ENCODE measurements at regions not wholly inside any gene's neighbourhood (a gene's known extent, or its start where the extent isn't known, plus 50 kb on each side); places are given as distances from the start of the nearest gene placed in this dataset.

DNA sequence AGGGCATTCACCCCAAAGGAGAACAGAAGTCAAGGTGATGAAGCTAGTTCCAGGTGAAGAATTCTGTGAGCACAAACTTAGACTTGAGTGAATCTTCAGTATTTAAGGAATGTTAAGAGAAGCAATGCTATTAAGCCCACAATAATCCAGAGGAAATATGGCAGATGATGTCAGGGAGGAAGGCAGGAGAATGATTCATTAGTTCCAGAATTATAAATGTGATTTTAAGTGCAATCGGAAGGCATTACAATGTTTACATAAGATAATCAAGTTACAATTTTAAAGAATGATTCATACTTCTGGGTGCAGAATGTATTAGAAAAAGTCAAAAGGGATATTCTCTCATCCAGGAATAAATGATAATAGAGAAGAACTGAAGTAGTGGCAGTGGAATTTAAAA lies 545.2 kb upstream of the BRINP3 start:
- TF ChIP-seq ESRRG (CRISPR knock-in tag; IDR thresholded peaks at IDR 0.05), result no peak
- TF ChIP-seq TOX (CRISPR knock-in tag; IDR thresholded peaks at IDR 0.05; ENCODE audit: borderline replicate concordance), result no peak
- no peak for TF ChIP-seq ZNF8 (CRISPR knock-in tag; IDR thresholded peaks at IDR 0.05)
- TF ChIP-seq, protein P1, sequence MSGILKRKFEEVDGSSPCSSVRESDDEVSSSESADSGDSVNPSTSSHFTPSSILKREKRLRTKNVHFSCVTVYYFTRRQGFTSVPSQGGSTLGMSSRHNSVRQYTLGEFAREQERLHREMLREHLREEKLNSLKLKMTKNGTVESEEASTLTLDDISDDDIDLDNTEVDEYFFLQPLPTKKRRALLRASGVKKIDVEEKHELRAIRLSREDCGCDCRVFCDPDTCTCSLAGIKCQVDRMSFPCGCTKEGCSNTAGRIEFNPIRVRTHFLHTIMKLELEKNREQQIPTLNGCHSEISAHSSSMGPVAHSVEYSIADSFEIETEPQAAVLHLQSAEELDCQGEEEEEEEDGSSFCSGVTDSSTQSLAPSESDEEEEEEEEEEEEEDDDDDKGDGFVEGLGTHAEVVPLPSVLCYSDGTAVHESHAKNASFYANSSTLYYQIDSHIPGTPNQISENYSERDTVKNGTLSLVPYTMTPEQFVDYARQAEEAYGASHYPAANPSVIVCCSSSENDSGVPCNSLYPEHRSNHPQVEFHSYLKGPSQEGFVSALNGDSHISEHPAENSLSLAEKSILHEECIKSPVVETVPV (CRISPR knock-in tag; IDR thresholded peaks at IDR 0.05), result no peak
- TF ChIP-seq ZC3H10 (CRISPR knock-in tag; IDR thresholded peaks at IDR 0.05), result 0 out of 2 replicates have a peak, but pooled peaks have one; percentile 52
- no peak for TF ChIP-seq RARB (CRISPR knock-in tag; IDR thresholded peaks at IDR 0.05)
- TF ChIP-seq ZNF565 (CRISPR knock-in tag; conservative IDR thresholded peaks at IDR 0.05; ENCODE audit: low read depth), result no peak
- no peak for ATAC-seq

DNA sequence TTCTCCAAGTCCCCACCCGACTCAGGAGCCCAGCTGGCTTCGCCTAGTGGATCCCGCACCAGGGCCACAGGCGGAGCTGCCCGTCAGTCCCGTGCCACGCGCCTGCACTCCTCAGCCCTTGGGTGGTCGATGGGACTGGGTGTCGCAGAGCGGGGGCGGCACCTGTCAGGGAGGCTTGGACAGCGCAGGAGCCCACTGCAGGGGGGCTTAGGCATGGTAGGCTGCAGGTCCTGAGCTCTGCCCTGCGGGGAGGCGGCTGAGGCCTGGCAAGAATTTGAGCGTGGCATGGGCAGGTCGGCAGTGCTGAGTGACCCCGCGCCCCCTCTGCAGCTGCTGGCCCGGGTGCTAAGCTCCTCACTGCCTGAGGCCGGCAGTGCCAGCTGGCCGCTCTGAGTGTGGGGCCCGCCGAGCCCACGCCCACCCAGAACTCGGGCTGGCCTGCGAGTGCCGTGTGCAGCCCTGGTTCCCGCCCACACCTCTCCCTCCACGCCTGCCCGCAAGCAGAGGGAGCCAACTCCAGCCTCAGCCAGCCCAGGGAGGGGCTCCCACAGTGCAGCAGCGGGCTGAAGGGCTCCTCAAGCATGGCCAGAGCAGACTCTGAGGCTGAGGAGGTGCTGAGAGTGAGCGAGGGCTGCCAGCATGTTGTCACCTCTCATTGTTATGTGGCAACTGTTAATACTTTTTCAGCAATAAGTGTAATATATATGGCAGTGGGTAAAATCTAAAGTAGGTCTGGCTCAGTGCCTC lies 548.4 kb upstream of the BRINP3 start:
- TF ChIP-seq BACH2 (CRISPR knock-in tag; IDR thresholded peaks at IDR 0.05; ENCODE audit: borderline replicate concordance) (no peak), ZNF565 (CRISPR knock-in tag; conservative IDR thresholded peaks at IDR 0.05; ENCODE audit: low read depth) (no peak), RARB (CRISPR knock-in tag; IDR thresholded peaks at IDR 0.05) (no peak), ARNTL (CRISPR knock-in tag; IDR thresholded peaks at IDR 0.05; ENCODE audit: borderline replicate concordance, low read depth) (no peak), ZNF8 (CRISPR knock-in tag; IDR thresholded peaks at IDR 0.05) (no peak), ZFP30 (CRISPR knock-in tag; IDR thresholded peaks at IDR 0.05) (no peak), TCF4 (CRISPR knock-in tag; IDR thresholded peaks at IDR 0.05; ENCODE audit: borderline replicate concordance) (no peak), GLIS3 (CRISPR knock-in tag; IDR thresholded peaks at IDR 0.05) (no peak), TOX (CRISPR knock-in tag; IDR thresholded peaks at IDR 0.05; ENCODE audit: borderline replicate concordance) (no peak), SNAI2 (CRISPR knock-in tag; IDR thresholded peaks at IDR 0.05) (no peak), ZNF70 (CRISPR knock-in tag; IDR thresholded peaks at IDR 0.05) (no peak), CREB5 (CRISPR knock-in tag; IDR thresholded peaks at IDR 0.05; ENCODE audit: low read depth) (no peak), ZC3H10 (CRISPR knock-in tag; IDR thresholded peaks at IDR 0.05) (no peak), ZFP3 (CRISPR knock-in tag; IDR thresholded peaks at IDR 0.05) (no peak)
- TF ChIP-seq, protein P2, sequence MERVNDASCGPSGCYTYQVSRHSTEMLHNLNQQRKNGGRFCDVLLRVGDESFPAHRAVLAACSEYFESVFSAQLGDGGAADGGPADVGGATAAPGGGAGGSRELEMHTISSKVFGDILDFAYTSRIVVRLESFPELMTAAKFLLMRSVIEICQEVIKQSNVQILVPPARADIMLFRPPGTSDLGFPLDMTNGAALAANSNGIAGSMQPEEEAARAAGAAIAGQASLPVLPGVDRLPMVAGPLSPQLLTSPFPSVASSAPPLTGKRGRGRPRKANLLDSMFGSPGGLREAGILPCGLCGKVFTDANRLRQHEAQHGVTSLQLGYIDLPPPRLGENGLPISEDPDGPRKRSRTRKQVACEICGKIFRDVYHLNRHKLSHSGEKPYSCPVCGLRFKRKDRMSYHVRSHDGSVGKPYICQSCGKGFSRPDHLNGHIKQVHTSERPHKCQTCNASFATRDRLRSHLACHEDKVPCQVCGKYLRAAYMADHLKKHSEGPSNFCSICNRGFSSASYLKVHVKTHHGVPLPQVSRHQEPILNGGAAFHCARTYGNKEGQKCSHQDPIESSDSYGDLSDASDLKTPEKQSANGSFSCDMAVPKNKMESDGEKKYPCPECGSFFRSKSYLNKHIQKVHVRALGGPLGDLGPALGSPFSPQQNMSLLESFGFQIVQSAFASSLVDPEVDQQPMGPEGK (CRISPR knock-in tag; IDR thresholded peaks at IDR 0.05; ENCODE audit: borderline replicate concordance), result no peak
- TF ChIP-seq, protein P3, sequence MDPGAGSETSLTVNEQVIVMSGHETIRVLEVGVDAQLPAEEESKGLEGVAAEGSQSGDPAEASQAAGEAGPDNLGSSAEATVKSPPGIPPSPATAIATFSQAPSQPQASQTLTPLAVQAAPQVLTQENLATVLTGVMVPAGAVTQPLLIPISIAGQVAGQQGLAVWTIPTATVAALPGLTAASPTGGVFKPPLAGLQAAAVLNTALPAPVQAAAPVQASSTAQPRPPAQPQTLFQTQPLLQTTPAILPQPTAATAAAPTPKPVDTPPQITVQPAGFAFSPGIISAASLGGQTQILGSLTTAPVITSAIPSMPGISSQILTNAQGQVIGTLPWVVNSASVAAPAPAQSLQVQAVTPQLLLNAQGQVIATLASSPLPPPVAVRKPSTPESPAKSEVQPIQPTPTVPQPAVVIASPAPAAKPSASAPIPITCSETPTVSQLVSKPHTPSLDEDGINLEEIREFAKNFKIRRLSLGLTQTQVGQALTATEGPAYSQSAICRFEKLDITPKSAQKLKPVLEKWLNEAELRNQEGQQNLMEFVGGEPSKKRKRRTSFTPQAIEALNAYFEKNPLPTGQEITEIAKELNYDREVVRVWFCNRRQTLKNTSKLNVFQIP (CRISPR knock-in tag; IDR thresholded peaks at IDR 0.05; ENCODE audit: borderline replicate concordance, low read depth), result no peak
- TF ChIP-seq, protein P1 (CRISPR knock-in tag; IDR thresholded peaks at IDR 0.05), result no peak
- TF ChIP-seq, protein P4, sequence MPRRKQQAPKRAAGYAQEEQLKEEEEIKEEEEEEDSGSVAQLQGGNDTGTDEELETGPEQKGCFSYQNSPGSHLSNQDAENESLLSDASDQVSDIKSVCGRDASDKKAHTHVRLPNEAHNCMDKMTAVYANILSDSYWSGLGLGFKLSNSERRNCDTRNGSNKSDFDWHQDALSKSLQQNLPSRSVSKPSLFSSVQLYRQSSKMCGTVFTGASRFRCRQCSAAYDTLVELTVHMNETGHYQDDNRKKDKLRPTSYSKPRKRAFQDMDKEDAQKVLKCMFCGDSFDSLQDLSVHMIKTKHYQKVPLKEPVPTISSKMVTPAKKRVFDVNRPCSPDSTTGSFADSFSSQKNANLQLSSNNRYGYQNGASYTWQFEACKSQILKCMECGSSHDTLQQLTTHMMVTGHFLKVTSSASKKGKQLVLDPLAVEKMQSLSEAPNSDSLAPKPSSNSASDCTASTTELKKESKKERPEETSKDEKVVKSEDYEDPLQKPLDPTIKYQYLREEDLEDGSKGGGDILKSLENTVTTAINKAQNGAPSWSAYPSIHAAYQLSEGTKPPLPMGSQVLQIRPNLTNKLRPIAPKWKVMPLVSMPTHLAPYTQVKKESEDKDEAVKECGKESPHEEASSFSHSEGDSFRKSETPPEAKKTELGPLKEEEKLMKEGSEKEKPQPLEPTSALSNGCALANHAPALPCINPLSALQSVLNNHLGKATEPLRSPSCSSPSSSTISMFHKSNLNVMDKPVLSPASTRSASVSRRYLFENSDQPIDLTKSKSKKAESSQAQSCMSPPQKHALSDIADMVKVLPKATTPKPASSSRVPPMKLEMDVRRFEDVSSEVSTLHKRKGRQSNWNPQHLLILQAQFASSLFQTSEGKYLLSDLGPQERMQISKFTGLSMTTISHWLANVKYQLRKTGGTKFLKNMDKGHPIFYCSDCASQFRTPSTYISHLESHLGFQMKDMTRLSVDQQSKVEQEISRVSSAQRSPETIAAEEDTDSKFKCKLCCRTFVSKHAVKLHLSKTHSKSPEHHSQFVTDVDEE (CRISPR knock-in tag; IDR thresholded peaks at IDR 0.05), result no peak
- no peak for ATAC-seq

All from SK-N-SH treated with all-trans-retinoic acid at 6 μM for 48 hours (cell line).